ENCODE measurements at regions not wholly inside any gene's neighbourhood (a gene's known extent, or its start where the extent isn't known, plus 50 kb on each side); places are given as distances from the start of the nearest gene placed in this dataset.

DNA sequence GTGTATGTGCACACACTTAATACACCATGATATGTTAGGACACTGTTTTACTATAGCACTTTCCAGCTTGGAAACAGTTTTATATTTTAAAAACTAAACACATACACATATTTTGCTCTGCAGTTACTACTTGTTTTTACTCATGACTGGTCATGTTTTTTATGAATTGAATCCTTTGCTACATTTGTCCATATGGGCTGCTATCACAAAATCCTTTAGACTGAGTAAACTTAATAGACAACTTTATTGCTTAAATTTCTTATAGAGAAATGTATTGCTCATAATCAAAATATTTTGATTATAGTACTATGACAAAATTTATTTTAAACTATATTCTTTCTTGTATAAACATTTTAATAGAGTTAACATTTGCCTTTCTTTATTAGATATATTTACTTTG is 314.8 kb downstream of the RBM43 start:
- no peak overlapping the region for H3K4me2 ChIP-seq (ENCODE audit: low read length)
- no peak overlapping the region for H3K4me3 ChIP-seq (ENCODE audit: low read depth, low read length, poor library complexity, severe bottlenecking)
- H3K79me2 ChIP-seq (ENCODE audit: insufficient read depth, low read length): no peaks in the 10 kb centered on the region
- TF ChIP-seq, protein P1, sequence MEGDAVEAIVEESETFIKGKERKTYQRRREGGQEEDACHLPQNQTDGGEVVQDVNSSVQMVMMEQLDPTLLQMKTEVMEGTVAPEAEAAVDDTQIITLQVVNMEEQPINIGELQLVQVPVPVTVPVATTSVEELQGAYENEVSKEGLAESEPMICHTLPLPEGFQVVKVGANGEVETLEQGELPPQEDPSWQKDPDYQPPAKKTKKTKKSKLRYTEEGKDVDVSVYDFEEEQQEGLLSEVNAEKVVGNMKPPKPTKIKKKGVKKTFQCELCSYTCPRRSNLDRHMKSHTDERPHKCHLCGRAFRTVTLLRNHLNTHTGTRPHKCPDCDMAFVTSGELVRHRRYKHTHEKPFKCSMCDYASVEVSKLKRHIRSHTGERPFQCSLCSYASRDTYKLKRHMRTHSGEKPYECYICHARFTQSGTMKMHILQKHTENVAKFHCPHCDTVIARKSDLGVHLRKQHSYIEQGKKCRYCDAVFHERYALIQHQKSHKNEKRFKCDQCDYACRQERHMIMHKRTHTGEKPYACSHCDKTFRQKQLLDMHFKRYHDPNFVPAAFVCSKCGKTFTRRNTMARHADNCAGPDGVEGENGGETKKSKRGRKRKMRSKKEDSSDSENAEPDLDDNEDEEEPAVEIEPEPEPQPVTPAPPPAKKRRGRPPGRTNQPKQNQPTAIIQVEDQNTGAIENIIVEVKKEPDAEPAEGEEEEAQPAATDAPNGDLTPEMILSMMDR (IDR thresholded peaks at IDR 0.05; ENCODE audit: low read length): no peak
- no peaks in the 10 kb centered on the region for H3K36me3 ChIP-seq (ENCODE audit: insufficient read depth, low read length)
- H3F3A ChIP-seq (ENCODE audit: insufficient read depth, low read length): no peaks in the 10 kb centered on the region
- no peaks in the 10 kb centered on the region; the same call in 1 of the 2 replicates for H3K9me2 ChIP-seq (ENCODE audit: low read depth, low read length)
- H4K20me1 ChIP-seq (ENCODE audit: insufficient read depth, low read length): no peaks in the 10 kb centered on the region
- no peaks in the 10 kb centered on the region for H3K4me1 ChIP-seq (ENCODE audit: insufficient read depth, low read length, severe bottlenecking)
- H3K27ac ChIP-seq (ENCODE audit: low read depth, low read length, poor library complexity, severe bottlenecking): no peak overlapping the region
- no peaks in the 10 kb centered on the region for H3K27me3 ChIP-seq (ENCODE audit: insufficient read depth, low read length)
- H3K9me3 ChIP-seq (ENCODE audit: low read length): no peaks in the 10 kb centered on the region
- H2AFZ ChIP-seq (ENCODE audit: low read length): no peak overlapping the region
- H3K9ac ChIP-seq (ENCODE audit: low read length): no peak overlapping the region

DNA sequence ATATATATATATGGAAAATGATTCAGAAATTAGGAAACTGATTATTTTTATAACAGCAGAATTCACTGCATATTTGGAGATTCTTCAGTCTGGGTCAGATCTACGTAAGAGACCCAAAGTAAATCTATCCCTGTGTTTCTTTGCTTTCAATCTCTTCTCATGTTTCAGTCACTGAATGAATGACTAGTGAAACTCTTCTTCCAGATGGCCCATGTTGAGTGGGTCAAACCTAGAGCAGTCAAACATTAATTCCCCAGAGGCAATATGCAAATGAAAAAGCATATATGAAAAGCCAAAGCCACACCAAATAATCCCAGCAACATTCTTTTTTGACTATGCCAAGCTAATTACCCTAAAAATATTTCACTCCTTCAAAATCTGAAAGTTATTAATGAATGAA is 317.3 kb downstream of the RBM43 start:
- H3K9me2 ChIP-seq (ENCODE audit: low read depth, low read length): no peaks in the 10 kb centered on the region
- H3K27ac ChIP-seq (ENCODE audit: low read depth, low read length, poor library complexity, severe bottlenecking): no peak overlapping the region
- no peak overlapping the region for H2AFZ ChIP-seq (ENCODE audit: low read length)
- no peaks in the 10 kb centered on the region for H3K36me3 ChIP-seq (ENCODE audit: insufficient read depth, low read length)
- TF ChIP-seq, protein P1 (IDR thresholded peaks at IDR 0.05; ENCODE audit: low read length): no peak
- no peak for TF ChIP-seq EZH2 (IDR thresholded peaks at IDR 0.05; ENCODE audit: borderline replicate concordance, low read length)
- no peaks in the 10 kb centered on the region for H3F3A ChIP-seq (ENCODE audit: insufficient read depth, low read length)
- no peaks in the 10 kb centered on the region for H4K20me1 ChIP-seq (ENCODE audit: insufficient read depth, low read length)
- H3K79me2 ChIP-seq (ENCODE audit: insufficient read depth, low read length): no peaks in the 10 kb centered on the region
- H3K27me3 ChIP-seq (ENCODE audit: insufficient read depth, low read length): no peaks in the 10 kb centered on the region
- H3K9ac ChIP-seq (ENCODE audit: low read length): no peak overlapping the region
- H3K4me1 ChIP-seq (ENCODE audit: insufficient read depth, low read length, severe bottlenecking): no peaks in the 10 kb centered on the region
- no peak overlapping the region for H3K4me2 ChIP-seq (ENCODE audit: low read length)
- no peak overlapping the region for H3K4me3 ChIP-seq (ENCODE audit: low read depth, low read length, poor library complexity, severe bottlenecking)
- H3K9me3 ChIP-seq (ENCODE audit: low read length): no peaks in the 10 kb centered on the region

DNA sequence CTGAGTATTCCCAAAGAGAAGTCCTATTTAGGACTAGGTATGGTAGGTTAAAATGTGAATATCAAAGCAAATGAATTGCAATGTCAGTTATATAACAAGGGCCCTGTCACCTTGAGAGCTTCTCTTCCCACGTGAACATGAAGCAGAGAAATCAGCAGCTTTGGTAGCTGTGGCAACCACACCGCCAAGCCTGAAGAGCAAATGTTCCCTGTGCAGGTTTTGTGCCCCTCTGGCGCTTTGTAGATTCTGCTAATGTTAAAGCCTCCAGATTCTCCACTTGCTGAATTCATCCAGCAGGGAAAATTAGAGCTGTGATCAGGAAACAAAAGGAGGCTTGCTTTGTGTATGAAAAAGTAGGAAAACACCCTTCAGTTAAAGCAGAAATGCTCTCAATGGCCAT is 322.6 kb downstream of the RBM43 start:
- H3K4me1 ChIP-seq (ENCODE audit: insufficient read depth, low read length, severe bottlenecking): no peaks in the 10 kb centered on the region
- no peak overlapping the region for H3K4me3 ChIP-seq (ENCODE audit: low read depth, low read length, poor library complexity, severe bottlenecking)
- no peaks in the 10 kb centered on the region for H4K20me1 ChIP-seq (ENCODE audit: insufficient read depth, low read length)
- no peaks in the 10 kb centered on the region for H3F3A ChIP-seq (ENCODE audit: insufficient read depth, low read length)
- H3K9me2 ChIP-seq (ENCODE audit: low read depth, low read length): no peaks in the 10 kb centered on the region
- H3K4me2 ChIP-seq (ENCODE audit: low read length): no peak overlapping the region
- H3K36me3 ChIP-seq (ENCODE audit: insufficient read depth, low read length): no peaks in the 10 kb centered on the region
- no peak overlapping the region for H2AFZ ChIP-seq (ENCODE audit: low read length)
- H3K9ac ChIP-seq (ENCODE audit: low read length): no peak overlapping the region
- H3K9me3 ChIP-seq (ENCODE audit: low read length): no peaks in the 10 kb centered on the region
- H3K27me3 ChIP-seq (ENCODE audit: insufficient read depth, low read length): no peaks in the 10 kb centered on the region
- no peaks in the 10 kb centered on the region for H3K79me2 ChIP-seq (ENCODE audit: insufficient read depth, low read length)
- no peak for TF ChIP-seq EZH2 (IDR thresholded peaks at IDR 0.05; ENCODE audit: borderline replicate concordance, low read length)
- TF ChIP-seq, protein P1 (IDR thresholded peaks at IDR 0.05; ENCODE audit: low read length): no peak
- no peak overlapping the region for H3K27ac ChIP-seq (ENCODE audit: low read depth, low read length, poor library complexity, severe bottlenecking)
